Fibroblast of the aortic adventitia (primary cell): ENCODE measurements at regions not wholly inside any gene's neighbourhood (a gene's known extent, or its start where the extent isn't known, plus 50 kb on each side); places are given as distances from the start of the nearest gene placed in this dataset. TPM values are rescaled to one million over a fixed set of nuclear protein-coding genes. Genes with fewer than 3 reads are reported as not detected.

Experiments
- DNase-seq: peaks from one replicate; pipeline ENCODE4 v3.0.0-alpha.2; 2010; ENCODE audit warnings: low read depth
- H3K4me3 ChIP-seq: 2 replicates; pipeline ENCODE4 v1.5.1; 2011; ENCODE audit warnings: low read depth, mild to moderate bottlenecking, control low read depth, low read length, moderate library complexity
- CTCF ChIP-seq: IDR thresholded peaks from 2 replicates; pipeline ENCODE4 v1.5.1; 2011; ENCODE audit warnings: mild to moderate bottlenecking, low read length, control low read depth, inconsistent platforms; ENCODE audit not compliant: insufficient read depth
- small RNA-seq: library from RNA; depleted of rRNA; stranded (forward); fragments of <200 nt; gene quantifications from one replicate; pipeline ENCODE3, GENCODE V24; 2012

GRCh38 chr14:50055461-50056228, 60.7 kb downstream of the VCPKMT start:
- peak; percentile 20 for TF ChIP-seq CTCF
- no peak for DNase-seq
- H3K4me3 ChIP-seq = no peak overlapping the region

DNA sequence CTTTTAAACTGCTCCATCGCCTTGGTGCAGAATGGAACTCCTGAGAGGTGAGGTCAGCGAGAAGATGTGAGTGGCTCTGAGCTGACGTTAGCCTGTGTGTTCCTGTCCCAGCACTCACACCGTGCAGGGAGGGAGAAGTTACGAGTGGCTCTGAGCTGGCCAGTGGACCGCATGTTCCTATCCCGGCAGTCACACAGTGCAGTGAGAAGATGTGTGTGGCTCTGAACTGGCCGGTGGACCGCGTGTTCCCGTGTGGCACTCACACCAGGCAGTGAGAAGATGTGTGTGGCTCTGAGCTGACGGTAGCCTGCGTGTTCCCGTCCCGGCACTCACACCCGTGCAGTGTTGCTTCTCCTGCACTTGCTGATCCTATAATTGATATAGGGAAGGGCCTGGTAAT, 59.9 kb downstream of the VCPKMT start:
- DNase-seq = no peak
- no peak overlapping the region for H3K4me3 ChIP-seq
- no peak for TF ChIP-seq CTCF

GRCh38 chr14:50057331-50057730, 59.0 kb downstream of the VCPKMT start:
- H3K4me3 ChIP-seq = no peak overlapping the region
- no peak for TF ChIP-seq CTCF

GRCh38 chr14:50058113-50058512, 58.3 kb downstream of the VCPKMT start:
- TF ChIP-seq CTCF = no peak
- no peak for DNase-seq
- no peak overlapping the region for H3K4me3 ChIP-seq

More at GRCh38 chr14:50057331-50057730, 59.0 kb downstream of the VCPKMT start:
- DNase-seq = no peak

Small RNAs in the stretch of these regions (small RNA-seq; reads per million reads assigned to genes)
- gene MIR6076 = not detected
